Liver (tissue), 8 donors: ENCODE measurements at regions not wholly inside any gene's neighbourhood (a gene's known extent, or its start where the extent isn't known, plus 50 kb on each side); places are given as distances from the start of the nearest gene placed in this dataset.
"Not testable (repeated sequence)": the region's sequence is repeated elsewhere in the genome, so short reads cannot be mapped to it uniquely, and the experiment has no call there.

Experiments
- DNase-seq: peaks from one replicate; pipeline ENCODE4 v3.0.0-alpha.2; 2017; ENCODE audit warnings: low spot score
- H3K27ac ChIP-seq, 2 donors: one replicate each; pipeline ENCODE4 v1.7.0; 2013; ENCODE audit warnings: inconsistent platforms in 2 of 2, low read length in 2 of 2, control low read depth in 1 of 2, low read depth in 1 of 2, mild to moderate bottlenecking in 1 of 2
- H3K27me3 ChIP-seq, 4 donors: one replicate each; pipeline versions ENCODE4 v1.6.1 to v1.7.0; 2013; ENCODE audit warnings: low read length in 3 of 4, inconsistent platforms in 1 of 4, mild to moderate bottlenecking in 1 of 4, moderate library complexity in 1 of 4; ENCODE audit not compliant: control insufficient read depth in 4 of 4, insufficient read depth in 4 of 4
- H3K36me3 ChIP-seq, 4 donors: one replicate each; pipeline versions ENCODE4 v1.6.1 to v1.7.0; 2013; ENCODE audit warnings: low read length in 3 of 4, mild to moderate bottlenecking in 3 of 4, low read depth in 1 of 4, moderate library complexity in 1 of 4; ENCODE audit not compliant: control insufficient read depth in 4 of 4, insufficient read depth in 3 of 4
- H3K4me1 ChIP-seq, 4 donors: one replicate each; pipeline versions ENCODE4 v1.6.1 to v1.7.0; 2013; ENCODE audit warnings: low read length in 3 of 4, mild to moderate bottlenecking in 3 of 4, moderate library complexity in 1 of 4; ENCODE audit not compliant: control insufficient read depth in 4 of 4, insufficient read depth in 4 of 4
- H3K4me3 ChIP-seq, 3 donors: one replicate each; pipeline versions ENCODE4 v1.6.1 to v1.7.0; 2013; ENCODE audit warnings: low read length in 3 of 3, control low read depth in 1 of 3, low read depth in 1 of 3, mild to moderate bottlenecking in 1 of 3
- H3K9ac ChIP-seq, 2 donors: one replicate each; pipeline ENCODE4 v1.7.0; 2013; ENCODE audit warnings: low read length in 2 of 2, mild to moderate bottlenecking in 2 of 2, moderate library complexity in 2 of 2, control low read depth in 1 of 2, low read depth in 1 of 2
- H3K9me3 ChIP-seq, 4 donors: one replicate each; pipeline versions ENCODE4 v1.6.1 to v1.7.0; 2013; ENCODE audit warnings: low read length in 3 of 4; ENCODE audit not compliant: control insufficient read depth in 4 of 4
- EGR1 ChIP-seq, 2 donors: IDR thresholded peaks; 2 replicates each; pipeline ENCODE4 v1.6.1; 2016 to 2018; ENCODE audit warnings: antibody characterized with exemption in 2 of 2, low read depth in 2 of 2
- FOXA1 ChIP-seq: IDR thresholded peaks from 2 replicates; pipeline ENCODE4 v1.6.1; 2016; ENCODE audit warnings: antibody characterized with exemption
- GABPA ChIP-seq, 2 donors: IDR thresholded peaks in 1 of 2; conservative IDR thresholded peaks in 1 of 2; 2 replicates each; pipeline ENCODE4 v1.6.1; 2016; ENCODE audit warnings: antibody characterized with exemption in 2 of 2, mild to moderate bottlenecking in 1 of 2, moderate library complexity in 1 of 2
- HNF4A ChIP-seq, 2 donors: conservative IDR thresholded peaks; 2 replicates each; pipeline ENCODE4 v1.6.1; 2016; ENCODE audit warnings: antibody characterized with exemption in 2 of 2, mild to moderate bottlenecking in 2 of 2
- HNF4G ChIP-seq: IDR thresholded peaks from 2 replicates; pipeline ENCODE4 v1.6.1; 2016; ENCODE audit warnings: antibody characterized with exemption
- JUND ChIP-seq, 2 donors: IDR thresholded peaks; 2 replicates each; pipeline ENCODE4 v1.6.1; 2016; ENCODE audit warnings: antibody characterized with exemption in 2 of 2
- NR2F2 ChIP-seq: IDR thresholded peaks from 2 replicates; pipeline ENCODE4 v1.6.1; 2016; ENCODE audit warnings: antibody characterized with exemption
- RAD21 ChIP-seq, 2 donors: IDR thresholded peaks; 2 replicates each; pipeline ENCODE4 v1.6.1; 2016; ENCODE audit warnings: antibody characterized with exemption in 2 of 2, mild to moderate bottlenecking in 2 of 2
- RXRA ChIP-seq, 2 donors: IDR thresholded peaks; 2 replicates each; pipeline ENCODE4 v1.6.1; 2017 to 2018; ENCODE audit warnings: antibody characterized with exemption in 2 of 2, mild to moderate bottlenecking in 1 of 2
- SP1 ChIP-seq: IDR thresholded peaks from 2 replicates; pipeline ENCODE4 v1.6.1; 2018; ENCODE audit warnings: antibody characterized with exemption, mild to moderate bottlenecking
- TAF1 ChIP-seq: conservative IDR thresholded peaks from 2 replicates; pipeline ENCODE4 v1.6.1; 2016; ENCODE audit warnings: antibody characterized with exemption, mild to moderate bottlenecking
- YY1 ChIP-seq: IDR thresholded peaks from 2 replicates; pipeline ENCODE4 v1.6.1; 2016; ENCODE audit warnings: antibody characterized with exemption, mild to moderate bottlenecking
- WGBS: extraction: QIAGEN DNeasy Blood & Tissue Kit; methylation state at CpG from one replicate; pipeline ENCODE4 v1.1.7; 2013; 5-methylcytosine and 5-hydroxymethylcytosine counted together
- TF ChIP-seq, protein P1 (sequence below): IDR thresholded peaks from 2 replicates; pipeline ENCODE4 v1.6.1; 2016; ENCODE audit warnings: antibody characterized with exemption, mild to moderate bottlenecking
- TF ChIP-seq, protein P2 (sequence below): fragments of 150-350 bp; IDR thresholded peaks from 2 replicates; pipeline ENCODE4 v1.5.1; 2017; ENCODE audit warnings: improper control_type of control experiment, low read depth, low read length; ENCODE audit not compliant: missing input control
- TF ChIP-seq, protein P3 (sequence below): IDR thresholded peaks from 2 replicates; pipeline ENCODE4 v1.6.1; 2016; ENCODE audit warnings: antibody characterized with exemption
- donor health status: healthy.
- donor health status: healthy.
- donor health status: healthy.
- donor health status: healthy.
- donor health status: healthy.

DNA sequence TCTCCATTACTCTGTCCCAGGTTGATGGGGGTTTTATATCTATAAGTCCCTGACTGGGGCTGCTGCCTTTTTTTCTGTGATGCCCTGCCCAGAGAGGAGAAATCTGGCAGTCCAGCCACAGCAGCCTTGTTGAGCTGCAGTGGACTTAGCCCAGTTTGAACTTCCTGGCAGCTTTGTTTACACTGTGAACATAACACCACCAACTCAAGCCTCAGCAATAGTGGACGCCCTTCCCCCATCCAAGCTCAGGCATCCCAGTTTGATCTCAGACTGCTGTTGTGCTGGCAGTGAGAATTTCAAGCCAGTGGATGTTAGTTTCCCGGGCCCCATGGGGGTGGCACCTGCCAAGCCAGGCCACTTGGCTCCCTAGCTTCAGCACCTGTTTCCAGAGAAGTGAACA, 298.5 kb upstream of the KDM5D start:
- no peak for DNase-seq
- Histone ChIP-seq H3K36me3 (no peaks in the 10 kb centered on the region), H3K4me3 (no peak overlapping the region), H3K9me3 (no peaks in the 10 kb centered on the region), H3K27ac (no peak overlapping the region), H3K27me3 (no peaks in the 10 kb centered on the region), H3K4me1 (no peaks in the 10 kb centered on the region), H3K9ac (no peak overlapping the region)
- TF ChIP-seq EGR1 (IDR thresholded peaks at IDR 0.05; ENCODE audit: low read depth in 2 of 2) (no peak), HNF4A (conservative IDR thresholded peaks at IDR 0.05) (peak in 1 of 2 donors; percentile 15), NR2F2 (no peak), FOXA1 (no peak), YY1 (no peak)
- WGBS, result 44% methylated on average over 2 of the region's 2 CpGs

DNA sequence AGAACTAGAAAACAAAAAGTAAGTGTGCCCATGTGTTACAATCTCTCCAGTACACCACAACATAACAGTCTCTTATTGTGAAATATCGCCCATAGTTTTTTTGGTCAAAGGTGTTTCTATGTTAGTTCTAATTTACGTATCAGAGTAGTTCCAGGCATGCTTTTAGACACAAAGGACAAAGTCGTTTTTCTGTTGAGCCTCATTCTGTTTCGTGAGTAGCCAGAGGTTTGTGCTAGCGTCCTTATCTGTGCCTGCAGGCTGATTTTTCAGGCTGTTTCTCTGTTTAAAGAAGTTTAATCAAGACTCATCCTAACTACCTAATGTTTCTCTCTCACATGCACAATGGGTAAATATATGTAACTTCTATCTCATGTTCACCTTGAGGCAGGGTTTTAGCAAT, 281.1 kb upstream of the KDM5D start:
- Histone ChIP-seq H3K9me3 (no peaks in the 10 kb centered on the region), H3K4me3 (no peak overlapping the region), H3K9ac (no peak overlapping the region), H3K4me1 (no peaks in the 10 kb centered on the region), H3K36me3 (no peaks in the 10 kb centered on the region), H3K27me3 (no peaks in the 10 kb centered on the region), H3K27ac (no peak overlapping the region)
- TF ChIP-seq HNF4A (conservative IDR thresholded peaks at IDR 0.05) (no peak), HNF4G (no peak), YY1 (no peak), TAF1 (no peak), RAD21 (IDR thresholded peaks at IDR 0.05) (no peak), JUND (IDR thresholded peaks at IDR 0.05) (no peak), NR2F2 (no peak)
- WGBS, result 41% methylated on average over 5 of the region's 5 CpGs
- no peak for DNase-seq

DNA sequence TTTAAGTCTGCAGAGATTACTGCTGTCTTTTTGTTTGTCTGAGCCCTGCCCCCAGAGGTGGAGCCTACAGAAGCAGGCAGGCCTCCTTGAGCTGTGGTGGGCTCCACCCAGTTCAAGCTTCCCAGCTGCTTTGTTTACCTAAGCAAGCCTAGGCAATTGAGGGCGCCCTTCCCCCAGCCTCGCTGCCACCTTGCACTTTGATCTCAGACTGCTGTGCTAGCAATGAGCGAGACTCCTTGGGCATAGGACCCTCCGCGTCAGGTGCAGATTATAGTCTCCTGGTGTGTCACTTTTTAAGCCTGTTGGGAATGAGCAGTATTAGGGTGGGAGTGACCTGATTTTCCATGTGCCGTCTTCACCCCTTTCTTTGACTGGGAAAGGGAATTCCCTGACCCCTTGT, 248.9 kb upstream of the KDM5D start:
- not testable (repeated sequence) for H3K9me3 ChIP-seq, H3K4me3 ChIP-seq, H3K27ac ChIP-seq, H3K4me1 ChIP-seq, H3K36me3 ChIP-seq, H3K27me3 ChIP-seq, DNase-seq, H3K9ac ChIP-seq
- 73% methylated on average over 6 of the region's 6 CpGs for WGBS

DNA sequence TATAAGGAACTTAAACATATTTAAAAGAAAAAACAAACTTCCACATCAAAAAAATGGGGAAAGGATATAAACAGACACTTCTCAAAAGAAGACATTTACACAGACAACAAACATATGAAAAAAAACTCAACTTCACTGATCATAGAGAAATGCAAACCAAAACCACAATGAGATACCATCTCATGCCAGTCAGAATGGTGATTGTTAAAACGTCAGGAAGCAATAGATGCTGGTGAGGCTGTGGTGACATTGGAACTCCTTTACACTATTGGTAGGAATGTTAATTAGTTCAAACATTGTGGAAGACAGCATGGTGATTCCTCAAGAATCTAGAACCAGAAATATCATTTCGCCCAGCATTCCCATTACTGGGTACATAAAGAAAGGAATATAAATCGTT, 228.5 kb upstream of the KDM5D start:
- Histone ChIP-seq H3K4me3 (no peak overlapping the region), H3K27me3 (no peaks in the 10 kb centered on the region), H3K27ac (no peak overlapping the region), H3K9me3 (no peaks in the 10 kb centered on the region), H3K9ac (no peak overlapping the region), H3K36me3 (no peaks in the 10 kb centered on the region), H3K4me1 (no peaks in the 10 kb centered on the region)
- 53% methylated on average over 3 of the region's 3 CpGs for WGBS
- no peak for DNase-seq
- TF ChIP-seq SP1, result no peak

DNA sequence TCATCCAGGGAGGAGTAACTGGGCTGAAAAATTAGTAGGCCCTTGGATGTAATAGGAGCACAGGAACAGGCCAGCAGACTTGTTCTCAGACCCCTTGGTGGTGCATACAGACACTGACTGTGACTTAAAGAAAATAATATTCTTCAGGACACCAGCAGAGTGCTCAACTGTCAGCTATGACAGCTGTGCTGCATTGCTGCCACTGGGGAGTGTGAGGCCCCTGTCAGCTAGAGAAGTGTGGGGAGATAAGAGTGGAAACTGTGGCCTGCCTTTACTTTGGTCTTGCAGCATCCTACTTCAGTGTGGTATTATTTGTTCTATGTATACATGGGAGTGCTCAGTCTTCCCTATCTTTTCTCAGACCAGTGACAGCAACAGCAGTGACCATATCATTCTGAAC, 203.2 kb upstream of the KDM5D start:
- no peaks in the 10 kb centered on the region for H3K27me3 ChIP-seq
- no peaks in the 10 kb centered on the region for H3K36me3 ChIP-seq
- no peak overlapping the region for H3K27ac ChIP-seq
- no peak overlapping the region for H3K4me3 ChIP-seq
- no peak for DNase-seq
- TF ChIP-seq, protein P1, sequence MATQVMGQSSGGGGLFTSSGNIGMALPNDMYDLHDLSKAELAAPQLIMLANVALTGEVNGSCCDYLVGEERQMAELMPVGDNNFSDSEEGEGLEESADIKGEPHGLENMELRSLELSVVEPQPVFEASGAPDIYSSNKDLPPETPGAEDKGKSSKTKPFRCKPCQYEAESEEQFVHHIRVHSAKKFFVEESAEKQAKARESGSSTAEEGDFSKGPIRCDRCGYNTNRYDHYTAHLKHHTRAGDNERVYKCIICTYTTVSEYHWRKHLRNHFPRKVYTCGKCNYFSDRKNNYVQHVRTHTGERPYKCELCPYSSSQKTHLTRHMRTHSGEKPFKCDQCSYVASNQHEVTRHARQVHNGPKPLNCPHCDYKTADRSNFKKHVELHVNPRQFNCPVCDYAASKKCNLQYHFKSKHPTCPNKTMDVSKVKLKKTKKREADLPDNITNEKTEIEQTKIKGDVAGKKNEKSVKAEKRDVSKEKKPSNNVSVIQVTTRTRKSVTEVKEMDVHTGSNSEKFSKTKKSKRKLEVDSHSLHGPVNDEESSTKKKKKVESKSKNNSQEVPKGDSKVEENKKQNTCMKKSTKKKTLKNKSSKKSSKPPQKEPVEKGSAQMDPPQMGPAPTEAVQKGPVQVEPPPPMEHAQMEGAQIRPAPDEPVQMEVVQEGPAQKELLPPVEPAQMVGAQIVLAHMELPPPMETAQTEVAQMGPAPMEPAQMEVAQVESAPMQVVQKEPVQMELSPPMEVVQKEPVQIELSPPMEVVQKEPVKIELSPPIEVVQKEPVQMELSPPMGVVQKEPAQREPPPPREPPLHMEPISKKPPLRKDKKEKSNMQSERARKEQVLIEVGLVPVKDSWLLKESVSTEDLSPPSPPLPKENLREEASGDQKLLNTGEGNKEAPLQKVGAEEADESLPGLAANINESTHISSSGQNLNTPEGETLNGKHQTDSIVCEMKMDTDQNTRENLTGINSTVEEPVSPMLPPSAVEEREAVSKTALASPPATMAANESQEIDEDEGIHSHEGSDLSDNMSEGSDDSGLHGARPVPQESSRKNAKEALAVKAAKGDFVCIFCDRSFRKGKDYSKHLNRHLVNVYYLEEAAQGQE, result no peak
- TF ChIP-seq RXRA (IDR thresholded peaks at IDR 0.05), result no peak
- TF ChIP-seq HNF4A (conservative IDR thresholded peaks at IDR 0.05), result no peak
- TF ChIP-seq TAF1, result no peak
- TF ChIP-seq, protein P2, sequence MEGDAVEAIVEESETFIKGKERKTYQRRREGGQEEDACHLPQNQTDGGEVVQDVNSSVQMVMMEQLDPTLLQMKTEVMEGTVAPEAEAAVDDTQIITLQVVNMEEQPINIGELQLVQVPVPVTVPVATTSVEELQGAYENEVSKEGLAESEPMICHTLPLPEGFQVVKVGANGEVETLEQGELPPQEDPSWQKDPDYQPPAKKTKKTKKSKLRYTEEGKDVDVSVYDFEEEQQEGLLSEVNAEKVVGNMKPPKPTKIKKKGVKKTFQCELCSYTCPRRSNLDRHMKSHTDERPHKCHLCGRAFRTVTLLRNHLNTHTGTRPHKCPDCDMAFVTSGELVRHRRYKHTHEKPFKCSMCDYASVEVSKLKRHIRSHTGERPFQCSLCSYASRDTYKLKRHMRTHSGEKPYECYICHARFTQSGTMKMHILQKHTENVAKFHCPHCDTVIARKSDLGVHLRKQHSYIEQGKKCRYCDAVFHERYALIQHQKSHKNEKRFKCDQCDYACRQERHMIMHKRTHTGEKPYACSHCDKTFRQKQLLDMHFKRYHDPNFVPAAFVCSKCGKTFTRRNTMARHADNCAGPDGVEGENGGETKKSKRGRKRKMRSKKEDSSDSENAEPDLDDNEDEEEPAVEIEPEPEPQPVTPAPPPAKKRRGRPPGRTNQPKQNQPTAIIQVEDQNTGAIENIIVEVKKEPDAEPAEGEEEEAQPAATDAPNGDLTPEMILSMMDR, result no peak
- no peak for TF ChIP-seq EGR1 (IDR thresholded peaks at IDR 0.05; ENCODE audit: low read depth in 2 of 2)
- TF ChIP-seq SP1, result no peak
- TF ChIP-seq, protein P3, sequence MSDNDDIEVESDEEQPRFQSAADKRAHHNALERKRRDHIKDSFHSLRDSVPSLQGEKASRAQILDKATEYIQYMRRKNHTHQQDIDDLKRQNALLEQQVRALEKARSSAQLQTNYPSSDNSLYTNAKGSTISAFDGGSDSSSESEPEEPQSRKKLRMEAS, result no peak
- no peak for TF ChIP-seq HNF4G
- no peak for TF ChIP-seq JUND (IDR thresholded peaks at IDR 0.05)
- TF ChIP-seq GABPA (IDR thresholded peaks at IDR 0.05 in 1 of 2, conservative IDR thresholded peaks at IDR 0.05 in 1 of 2), result no peak
- H3K9me3 ChIP-seq, result no peaks in the 10 kb centered on the region
- H3K4me1 ChIP-seq, result no peaks in the 10 kb centered on the region
- H3K9ac ChIP-seq, result no peak overlapping the region
